Hypothalamus (tissue), 51 donors: ENCODE measurements at regions not wholly inside any gene's neighbourhood (a gene's known extent, or its start where the extent isn't known, plus 50 kb on each side); places are given as distances from the start of the nearest gene placed in this dataset.
"Not testable (repeated sequence)": the region's sequence is repeated elsewhere in the genome, so short reads cannot be mapped to it uniquely, and the experiment has no call there.

ENCODE experiments used
- DNase-seq, 51 donors: peaks; one replicate each; lab custom pipeline; 2025; lab: John Stamatoyannopoulos, UW

DNA sequence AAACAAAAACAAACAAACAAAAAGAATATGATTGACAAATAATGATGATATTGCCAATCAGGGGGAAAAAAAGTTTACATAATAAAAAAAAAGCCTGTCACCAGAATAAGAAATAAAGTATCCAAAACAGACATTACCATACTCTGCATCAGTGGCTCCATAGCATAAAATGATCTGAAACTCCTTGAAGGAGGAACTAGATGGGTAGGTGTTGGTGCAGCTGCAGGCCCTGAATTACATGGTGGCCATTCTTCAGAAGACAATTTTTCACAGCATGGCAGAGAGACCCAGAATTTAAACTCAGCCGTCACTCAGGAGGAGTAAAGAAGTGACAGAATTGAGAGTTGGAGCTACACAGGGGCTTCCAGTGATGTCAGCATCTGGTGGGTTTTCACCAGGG is 60.2 kb downstream of the GLUL start:
- no peak for DNase-seq

DNA sequence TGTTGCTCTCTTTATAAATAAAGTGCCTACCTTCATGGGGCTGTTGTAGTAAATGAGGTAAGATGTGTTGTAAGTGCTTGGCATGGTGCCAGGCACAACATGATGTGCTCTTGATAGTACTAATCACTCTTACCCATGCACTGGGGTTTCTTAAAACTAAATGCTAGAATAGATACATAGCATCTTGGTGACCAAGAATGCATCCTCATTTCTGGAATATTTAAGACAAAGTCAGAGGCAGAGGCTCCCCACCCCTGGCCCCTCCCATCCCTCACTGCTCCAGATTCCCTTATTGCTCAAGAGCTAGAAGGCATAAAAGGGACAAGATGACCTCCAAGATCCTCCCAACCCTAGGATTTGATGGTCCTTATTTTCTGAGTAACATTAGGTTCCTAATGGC is 61.3 kb downstream of the GLUL start:
- DNase-seq = no peak

DNA sequence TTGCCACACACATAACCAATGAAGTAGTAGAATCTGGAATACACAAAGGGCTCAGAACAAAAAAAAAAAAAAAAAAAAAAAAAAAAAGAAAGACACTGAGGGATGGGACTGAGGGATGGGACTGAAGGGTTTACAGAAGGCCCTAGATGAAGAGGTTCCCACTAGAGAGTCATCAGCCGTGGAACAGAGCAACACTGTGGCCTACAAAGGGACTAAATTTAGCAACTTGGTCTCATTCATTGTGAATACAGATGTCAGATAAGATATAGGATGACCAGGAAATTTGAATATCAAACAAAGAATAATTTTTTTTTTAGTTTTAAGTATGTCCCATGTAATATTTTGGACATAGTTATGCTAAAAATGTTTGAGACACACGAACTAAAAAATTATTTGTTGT is 62.1 kb downstream of the GLUL start:
- no peak for DNase-seq

DNA sequence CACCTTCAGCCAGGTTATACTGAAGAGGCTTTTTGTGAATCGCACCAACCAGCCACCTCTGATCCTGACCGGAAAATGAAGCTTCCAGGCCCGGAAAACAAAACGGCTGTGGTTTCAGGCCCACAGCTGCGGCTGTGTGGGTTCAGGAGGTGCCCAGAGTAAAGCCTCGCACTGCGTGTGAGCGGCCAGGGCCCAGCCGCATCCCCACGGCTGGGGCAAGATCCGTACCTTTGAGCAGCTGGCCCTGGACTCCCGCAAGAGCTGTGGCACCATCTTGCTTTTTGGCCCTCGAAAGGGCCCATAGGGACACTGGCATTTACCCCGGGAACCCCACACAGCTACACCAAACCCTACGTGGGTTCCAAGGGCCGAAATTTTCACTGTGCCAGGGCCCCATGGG is 63.0 kb downstream of the GLUL start:
- DNase-seq = no peak

DNA sequence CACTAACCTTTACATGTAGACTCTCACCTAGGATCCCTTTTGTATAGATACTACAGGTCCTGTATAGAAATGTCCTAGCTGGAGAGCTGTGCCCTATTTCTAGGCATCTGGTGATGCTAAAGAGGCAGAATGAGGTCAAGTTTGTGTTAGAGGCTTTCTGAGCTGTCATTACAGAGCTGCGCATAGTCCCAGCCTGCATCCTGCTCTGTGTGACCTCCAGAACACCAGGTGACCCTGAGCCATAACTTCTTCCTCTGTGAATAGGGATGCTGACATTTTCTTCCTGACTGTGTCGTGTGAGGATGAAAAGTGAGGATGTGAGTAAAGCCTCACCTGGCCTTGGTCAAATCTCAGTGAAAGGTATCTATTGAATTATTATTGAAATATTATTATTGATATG is 66.3 kb downstream of the GLUL start:
- DNase-seq = no peak

DNA sequence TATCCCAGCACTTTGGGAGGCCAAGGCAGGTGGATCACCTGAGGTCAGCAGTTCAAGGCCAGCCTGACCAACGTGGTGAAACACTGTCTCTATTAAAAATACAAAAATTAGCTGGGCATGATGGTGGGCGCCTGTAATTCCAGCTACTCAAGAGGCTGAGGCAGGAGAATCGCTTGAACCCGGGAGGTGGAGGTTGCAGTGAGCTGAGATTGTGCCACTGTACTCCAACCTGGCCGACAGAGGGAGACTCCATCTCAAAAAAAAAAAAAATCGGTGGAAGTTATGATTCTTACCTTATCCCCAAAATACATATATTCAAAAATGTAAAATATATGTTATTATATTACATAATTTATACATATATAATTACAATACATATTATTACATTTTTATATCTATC is 70.1 kb downstream of the GLUL start:
- not testable (repeated sequence) for DNase-seq

DNA sequence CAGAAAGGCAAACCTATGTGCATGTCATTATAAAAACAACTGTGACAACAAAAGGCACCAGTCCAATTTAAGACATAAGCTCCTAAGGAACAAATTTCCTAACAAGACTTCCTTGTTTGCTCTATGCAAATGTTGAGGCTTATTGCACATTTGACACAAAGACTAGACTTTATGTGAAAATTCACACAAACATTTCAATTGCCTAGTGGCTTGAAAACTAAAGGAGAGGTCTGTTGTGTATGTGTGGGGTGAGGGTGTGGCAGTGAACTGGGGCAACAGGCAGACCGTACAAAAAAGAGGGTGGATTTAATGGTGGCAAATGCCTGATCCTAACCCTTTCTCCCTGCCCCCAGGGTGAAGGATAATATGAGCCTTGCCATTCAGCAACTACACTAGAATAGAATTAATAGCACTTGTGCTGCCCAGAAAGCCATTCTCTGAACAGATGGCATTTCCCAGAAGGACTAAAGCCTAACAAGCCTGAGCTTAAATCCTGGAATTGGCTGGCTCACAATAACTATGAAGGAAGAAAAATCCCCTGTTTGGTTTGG is 73.9 kb downstream of the GLUL start:
- peak in 1 of 51 donors; percentile 35 for DNase-seq

DNA sequence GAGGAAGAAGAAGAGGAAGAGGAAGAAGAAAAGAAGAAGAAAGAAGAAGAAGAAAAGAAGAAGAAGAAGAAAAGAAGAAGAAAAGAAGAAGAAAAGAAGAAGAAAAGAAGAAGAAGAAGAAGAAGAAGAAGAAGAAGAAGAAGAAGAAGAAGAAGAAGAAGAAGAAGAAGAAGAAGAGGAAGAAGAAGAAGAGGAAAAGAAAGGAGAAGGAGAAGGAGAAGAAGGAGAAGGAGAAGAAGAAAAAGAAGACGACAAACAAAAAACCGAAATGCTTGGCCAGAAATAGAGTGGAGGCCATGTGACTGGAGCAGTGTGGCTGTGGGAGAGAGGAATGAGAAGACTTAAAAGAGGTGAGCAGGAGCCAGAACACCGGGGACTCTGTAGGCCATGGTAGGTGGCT is 75.1 kb downstream of the GLUL start:
- DNase-seq = not testable (repeated sequence)

DNA sequence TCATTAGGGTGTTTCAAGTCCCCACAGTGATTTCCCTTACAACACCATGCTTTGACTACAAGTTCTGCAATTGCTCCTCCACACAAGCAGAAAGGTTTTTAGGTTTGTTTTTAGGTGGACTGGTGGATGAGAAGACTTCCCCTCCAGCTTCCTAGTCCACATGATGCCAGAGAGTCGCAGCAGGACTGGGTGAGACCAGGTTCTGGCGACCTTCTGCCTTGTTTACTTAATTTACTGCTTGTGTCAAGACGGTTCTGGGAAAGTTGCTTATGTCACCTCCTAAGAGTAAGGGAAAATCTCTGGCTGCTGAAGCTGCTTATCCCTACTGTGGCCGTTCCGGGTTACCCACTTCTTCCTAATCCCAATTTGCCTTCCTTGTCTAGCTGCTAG is 76.4 kb downstream of the GLUL start:
- no peak for DNase-seq

DNA sequence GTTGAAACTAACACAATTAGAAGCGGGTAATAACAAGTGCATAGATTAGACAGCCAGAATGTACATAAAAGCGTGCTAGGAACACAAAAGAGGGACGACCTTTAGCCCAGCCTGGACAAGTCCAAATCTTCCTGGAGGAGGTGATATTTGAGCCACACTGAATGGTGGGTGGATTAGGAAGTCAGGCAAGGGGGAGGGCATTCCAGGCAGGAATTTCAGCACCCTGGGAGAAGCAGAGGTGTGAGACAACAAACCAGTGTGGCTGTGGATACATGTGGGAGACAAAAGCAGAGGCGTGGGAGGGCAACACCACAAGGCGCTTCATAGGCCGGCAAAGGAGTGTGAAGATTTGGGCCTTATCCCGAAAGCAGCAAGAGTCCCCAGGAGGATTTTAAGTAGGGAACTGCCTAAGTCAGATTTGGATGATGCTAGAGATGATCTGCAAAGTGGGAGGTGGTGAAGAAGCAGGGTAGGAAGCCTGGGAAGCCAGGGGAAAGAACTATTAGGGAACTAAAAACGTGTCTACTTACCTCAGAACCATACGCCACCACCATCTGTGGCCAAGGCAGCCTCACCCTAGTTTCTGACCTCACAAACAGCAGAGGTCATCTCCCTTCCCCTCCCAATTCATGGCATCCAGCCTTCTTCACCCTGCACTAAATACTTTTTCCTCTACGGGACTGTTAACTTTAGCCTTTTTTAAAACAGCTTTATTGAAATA is 81.8 kb downstream of the GLUL start:
- DNase-seq = no peak

DNA sequence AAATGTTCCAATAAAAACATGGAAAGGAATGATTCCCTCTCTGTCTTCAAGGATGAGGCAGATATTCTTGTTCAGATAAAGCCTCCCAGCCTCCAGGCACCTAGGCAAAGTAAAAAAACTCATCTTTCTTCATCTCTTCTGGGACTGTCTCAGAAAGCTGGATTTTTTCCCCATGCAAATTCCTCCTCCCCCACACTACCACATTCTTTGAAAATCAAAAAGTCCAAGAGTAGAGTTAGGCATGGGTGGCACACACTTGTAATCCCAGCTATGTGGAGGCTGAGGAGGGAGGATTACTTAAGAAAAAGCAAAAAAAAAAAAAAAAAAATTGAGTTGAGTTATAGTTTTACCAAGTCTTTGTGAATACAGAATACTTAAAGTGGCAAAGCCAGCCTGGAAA is 82.8 kb downstream of the GLUL start:
- no peak for DNase-seq

DNA sequence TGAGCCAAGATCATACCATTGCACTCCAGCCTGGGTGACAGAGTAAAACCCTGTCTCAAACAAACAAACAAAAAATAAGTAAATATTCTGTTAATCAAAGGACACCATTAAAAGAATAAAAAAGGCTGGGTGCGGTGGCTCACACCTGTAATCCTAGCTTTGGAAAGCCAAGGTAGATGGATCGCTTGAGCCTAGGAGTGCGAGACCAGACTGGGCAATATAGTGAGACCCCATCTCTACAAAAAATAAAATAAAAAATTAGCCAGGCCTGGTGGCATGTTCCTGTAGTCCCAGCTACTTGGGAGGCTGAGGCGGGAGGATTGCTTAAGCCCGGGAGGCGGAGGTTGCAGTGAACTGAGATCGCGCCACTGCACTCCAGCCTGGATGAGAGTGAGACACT is 84.1 kb downstream of the GLUL start:
- not testable (repeated sequence) for DNase-seq

DNA sequence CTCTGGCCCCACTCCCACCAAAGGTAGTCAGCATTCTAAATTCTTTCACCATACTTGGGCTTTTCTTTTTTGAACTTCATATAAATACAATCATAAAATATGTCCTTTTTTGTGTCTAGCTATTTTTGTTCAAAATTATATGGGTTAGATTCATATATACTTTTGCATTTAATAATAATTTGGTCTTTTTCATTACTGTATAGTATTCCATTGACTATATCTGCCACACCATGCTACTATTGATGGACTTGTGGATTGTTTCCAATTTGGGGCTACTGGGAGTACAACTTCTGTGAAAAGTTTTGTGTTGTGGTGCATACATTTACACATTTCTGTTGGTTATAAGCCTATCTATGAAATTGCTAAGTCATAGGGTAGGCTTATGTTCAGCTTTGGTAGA is 85.7 kb downstream of the GLUL start:
- no peak for DNase-seq

DNA sequence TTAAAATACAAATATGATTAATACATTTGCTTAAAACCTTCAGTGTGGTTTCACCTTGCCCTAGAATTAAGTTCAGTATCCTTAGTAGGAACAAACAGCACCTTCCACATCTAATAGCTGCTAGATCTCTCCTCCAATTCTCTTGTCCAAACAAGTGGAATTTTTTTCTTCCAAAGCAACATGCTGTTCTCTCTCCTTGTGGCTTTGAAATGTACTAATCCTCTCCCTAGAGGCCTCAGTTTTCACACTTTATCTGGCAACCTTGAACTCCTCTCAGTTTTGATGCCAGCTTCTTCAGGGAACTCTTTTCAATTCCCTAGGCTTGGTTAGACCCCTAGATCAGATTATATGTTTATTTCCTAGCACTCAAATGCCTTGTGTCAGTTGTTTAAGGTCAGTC is 87.0 kb downstream of the GLUL start:
- no peak for DNase-seq

DNA sequence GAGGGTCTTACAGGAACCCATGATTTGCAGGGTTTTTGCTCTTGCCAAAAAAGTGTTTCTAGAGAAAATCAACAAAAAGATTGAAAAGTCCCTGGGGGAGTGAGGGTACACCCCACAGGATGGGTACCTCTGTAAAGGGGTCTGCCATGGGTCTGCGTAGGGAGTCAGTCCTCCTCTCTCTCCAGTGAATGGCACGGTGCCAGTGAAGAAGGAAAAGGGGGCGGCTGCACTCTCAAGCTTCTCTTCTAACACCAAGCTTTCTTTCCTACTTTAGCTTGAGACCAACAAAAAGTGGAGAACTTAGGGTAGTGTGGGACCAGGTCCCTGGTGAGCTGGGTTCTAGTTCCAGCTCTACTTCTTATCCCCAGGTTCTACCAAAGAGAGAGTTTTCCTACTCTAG is 87.4 kb downstream of the GLUL start:
- DNase-seq = no peak

DNA sequence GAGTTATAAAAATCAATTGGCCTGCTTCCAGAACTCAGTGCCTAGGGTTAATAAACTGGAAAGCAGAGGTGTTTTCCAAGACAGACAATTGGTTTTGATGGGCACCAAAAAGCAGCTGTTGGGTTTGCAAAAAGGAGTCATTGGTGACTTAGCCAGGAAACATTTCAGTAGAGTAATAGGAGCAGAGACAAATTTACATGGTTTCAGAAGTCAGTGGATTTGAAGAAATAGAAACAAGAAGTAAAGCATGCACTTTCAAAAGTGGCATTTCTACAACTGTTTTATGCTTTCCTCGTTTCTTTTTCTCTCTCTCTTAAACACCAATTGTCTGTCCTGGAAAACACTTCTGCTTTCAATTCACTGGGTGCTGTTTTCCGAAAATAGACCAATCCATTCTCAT is 87.8 kb downstream of the GLUL start:
- DNase-seq = no peak

DNA sequence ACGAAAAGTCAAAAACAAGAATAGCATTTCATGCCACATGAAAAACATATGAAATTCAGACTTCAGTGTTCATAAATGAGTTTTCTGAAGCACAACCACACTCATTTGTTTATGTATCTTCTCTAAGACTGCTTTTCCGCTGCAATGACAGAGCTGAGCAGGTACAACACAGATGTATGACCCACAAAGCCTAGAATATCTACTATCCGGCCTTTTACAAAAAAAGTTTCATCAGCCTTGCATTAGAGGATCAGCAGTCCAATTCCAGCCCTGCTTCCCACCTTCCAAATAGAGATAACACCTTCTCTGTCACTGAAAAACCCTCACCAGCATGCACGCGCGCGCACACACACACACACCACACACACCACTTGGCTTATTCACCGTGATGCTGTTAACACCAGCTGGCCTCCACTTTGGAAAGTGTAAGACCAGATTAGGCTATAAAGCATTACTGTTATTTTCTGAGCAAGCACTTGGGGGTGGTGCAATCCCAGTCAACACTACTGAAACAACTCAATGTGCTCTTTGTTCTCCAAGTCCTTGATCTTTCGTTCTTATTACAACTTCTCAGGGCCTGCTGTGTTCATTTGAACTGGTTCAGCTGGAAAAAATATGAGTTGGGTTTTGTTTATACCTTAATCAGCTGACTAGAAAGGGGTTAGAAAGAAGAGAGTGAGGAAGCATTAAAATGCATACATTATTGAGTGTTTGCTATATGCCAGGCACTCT is 90.0 kb downstream of the GLUL start:
- DNase-seq = peak in 28 of 51 donors; percentile 6 to 84 (median 40)

DNA sequence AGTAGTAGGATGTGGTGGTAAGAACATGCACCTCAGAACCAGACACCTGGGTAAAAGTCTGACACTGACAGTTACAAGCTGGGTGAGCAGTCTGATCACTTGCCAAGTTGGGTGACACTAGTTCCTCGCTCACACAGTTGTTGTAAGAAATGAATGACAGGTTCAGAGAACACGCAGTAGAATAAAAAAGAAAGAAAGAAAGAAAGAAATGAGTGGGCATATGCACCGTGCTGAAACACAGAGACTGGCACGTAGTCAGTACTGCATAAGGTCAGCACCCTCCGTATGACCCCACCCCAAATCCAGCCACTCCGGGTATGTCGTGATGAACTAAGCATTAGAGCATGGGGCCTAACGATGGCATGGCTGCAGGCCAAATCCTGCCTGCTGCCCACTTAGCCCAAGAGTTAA is 90.6 kb downstream of the GLUL start:
- no peak for DNase-seq

DNA sequence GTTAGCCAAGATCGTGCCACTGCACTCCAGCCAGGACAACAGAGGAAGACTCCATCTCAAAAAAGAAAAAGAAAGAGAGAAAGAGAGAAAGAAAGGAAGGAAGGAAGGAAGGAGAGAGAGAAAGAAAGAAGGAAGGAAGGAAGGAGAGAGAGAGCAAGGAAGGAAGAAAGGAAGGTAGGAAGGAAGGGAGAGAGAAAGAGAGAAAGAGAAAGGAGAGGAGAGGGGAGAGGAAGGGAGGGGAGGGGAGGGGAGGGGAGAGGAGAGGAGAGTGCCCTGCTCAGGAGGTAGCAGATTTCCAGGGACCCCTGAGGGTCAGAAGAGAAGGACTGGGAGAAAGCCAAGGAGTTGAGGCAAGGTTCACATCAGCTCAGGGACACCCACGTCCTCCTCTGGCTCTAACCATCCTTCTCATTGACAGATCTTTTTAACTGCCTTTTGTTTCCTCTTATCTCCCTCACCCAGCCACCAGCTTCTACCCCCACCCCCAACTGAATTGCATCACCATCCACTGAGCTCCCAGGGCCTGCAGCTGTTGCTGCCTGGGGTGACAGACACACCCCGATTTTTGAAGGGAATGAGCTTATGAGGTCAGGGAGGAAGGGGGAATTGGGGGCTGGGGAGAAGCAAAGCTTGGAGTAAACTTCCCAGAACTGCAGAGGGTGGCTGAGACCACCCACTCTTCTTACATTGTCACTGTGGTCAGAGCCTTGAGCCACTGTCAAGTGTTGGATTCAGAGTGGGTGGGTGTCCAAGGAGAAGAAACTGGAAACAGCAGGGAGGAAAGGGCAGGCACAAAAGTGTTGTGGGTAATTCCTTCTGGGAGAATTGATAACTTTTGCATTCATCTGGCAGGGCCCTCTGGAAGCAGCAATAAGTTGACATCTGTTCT is 91.6 kb downstream of the GLUL start:
- peak in 31 of 51 donors; percentile 5 to 65 (median 33) for DNase-seq

DNA sequence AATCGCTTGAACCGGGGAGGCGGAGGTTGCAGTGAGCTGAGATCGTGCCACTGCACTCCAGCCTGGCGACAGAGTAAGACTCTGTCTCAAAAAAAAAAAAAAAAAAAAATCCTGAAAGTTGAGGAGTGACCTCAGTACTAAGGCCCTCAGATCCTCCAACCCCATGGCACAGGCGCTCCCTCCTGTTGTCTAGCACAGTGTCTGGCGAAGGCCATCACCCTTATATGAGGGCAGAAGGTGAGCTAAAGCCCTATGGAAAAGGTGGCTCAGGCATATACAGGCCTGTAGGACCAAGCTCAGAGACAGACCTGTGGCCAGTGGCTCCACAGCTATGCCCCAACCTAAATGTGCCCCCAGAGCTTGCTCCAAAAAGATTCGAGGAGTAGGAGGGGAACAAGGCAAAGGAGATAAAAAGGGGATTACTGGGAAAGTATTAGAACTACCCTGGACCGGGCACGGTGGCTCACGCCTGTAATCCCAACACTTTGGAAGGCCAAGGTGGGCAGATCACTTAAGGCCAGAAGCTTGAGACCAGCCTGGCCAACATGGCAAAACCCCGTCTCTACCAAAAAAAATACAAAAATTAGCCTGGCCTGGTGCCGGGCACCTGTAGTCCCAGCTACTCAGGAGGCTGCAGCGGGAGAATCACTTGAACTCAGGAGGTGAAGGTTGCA is 92.4 kb downstream of the GLUL start:
- DNase-seq = not testable (repeated sequence)

DNA sequence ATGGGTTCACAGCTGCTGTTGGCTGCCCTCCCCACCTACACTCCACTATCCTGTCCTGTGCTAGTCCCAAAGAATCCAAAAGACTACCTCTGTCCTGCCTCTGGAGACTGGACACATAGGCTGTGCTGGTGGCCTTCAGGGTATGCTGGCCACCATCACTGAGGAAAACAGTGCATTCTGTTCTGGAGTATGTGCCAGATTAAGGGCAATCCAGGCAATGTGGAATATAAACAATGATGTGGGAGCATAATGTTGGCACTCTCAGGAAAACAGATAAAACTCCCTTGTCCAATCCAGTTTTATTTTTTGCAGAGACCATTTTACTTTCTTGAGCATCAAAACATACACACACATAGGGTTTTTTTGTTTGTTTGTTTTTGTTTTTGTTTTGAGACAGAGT is 94.3 kb downstream of the GLUL start:
- no peak for DNase-seq
